ENCODE measurements at regions not wholly inside any gene's neighbourhood (a gene's known extent, or its start where the extent isn't known, plus 50 kb on each side); places are given as distances from the start of the nearest gene placed in this dataset.

GRCh38 chr17:33933576-33933975, 321.5 kb upstream of the CCL2 start:
- Histone ChIP-seq H3K9me3 (ENCODE audit: low read length) (no peaks in the 10 kb centered on the region), H3K4me3 (replicated peaks in 1 of 3; ENCODE audit: insufficient read depth in 1 of 3, low read depth in 2 of 3, low read length in 3 of 3) (no peak overlapping the region), H3K79me2 (ENCODE audit: insufficient read depth, low read length) (no peaks in the 10 kb centered on the region), H2AFZ (ENCODE audit: low read length) (no peak overlapping the region), H3K4me2 (ENCODE audit: low read depth, low read length) (no peak overlapping the region), H3K9ac (ENCODE audit: insufficient read depth, low read depth, low read length) (no peak overlapping the region), H3K27ac (ENCODE audit: extremely low read length, insufficient read depth, low read length) (no peak overlapping the region), H3K36me3 (replicated peaks in 1 of 2; ENCODE audit: control insufficient read depth in 1 of 2, insufficient read depth in 2 of 2, low read length in 2 of 2) (no peaks in the 10 kb centered on the region), H3K27me3 (ENCODE audit: control insufficient read depth in 1 of 2, insufficient read depth in 2 of 2, low read length in 2 of 2) (peaks cover 0 to 5% of the 10 kb centered on the region in 2 experiments; a peak in 2 of 5 replicates), H4K20me1 (ENCODE audit: insufficient read depth, low read length) (no peaks in the 10 kb centered on the region), H3K4me1 (ENCODE audit: insufficient read depth, low read length) (no peaks in the 10 kb centered on the region)
- ChIA-PET CTCF (ENCODE audit: low intra/inter-chr PET ratio, low total read pairs) (no interaction called here), POLR2A (no interaction called here)
- 31% methylated on average over 4 of the region's 5 CpGs for WGBS (ENCODE audit: low lambda C conversion rate)
- BruUV-seq (replicated peaks) = no TSS peak
- DNase-seq (ENCODE audit: low spot score) (no peak), FAIRE-seq (no peak), ATAC-seq (no peak)
- TF ChIP-seq ZNF503 (CRISPR knock-in tag; IDR thresholded peaks at IDR 0.05) = no peak
- no peak for TF ChIP-seq FLYWCH1 (CRISPR knock-in tag; IDR thresholded peaks at IDR 0.05)
- no peak for TF ChIP-seq REST (IDR thresholded peaks at IDR 0.05; ENCODE audit: borderline replicate concordance in 1 of 2, low read depth in 1 of 2, low read length in 2 of 2)
- no peak for TF ChIP-seq ZNF20 (CRISPR knock-in tag; IDR thresholded peaks at IDR 0.05)
- TF ChIP-seq ZNF431 (CRISPR knock-in tag; IDR thresholded peaks at IDR 0.05; ENCODE audit: borderline replicate concordance, low read depth) = no peak
- TF ChIP-seq TRIM22 (IDR thresholded peaks at IDR 0.05) = no peak
- no peak for TF ChIP-seq ZNF432 (CRISPR knock-in tag; IDR thresholded peaks at IDR 0.05; ENCODE audit: borderline replicate concordance)
- TF ChIP-seq HOXD1 (CRISPR knock-in tag; IDR thresholded peaks at IDR 0.05) = no peak
- no peak for TF ChIP-seq ZNF7 (CRISPR knock-in tag; IDR thresholded peaks at IDR 0.05)
- no peak for TF ChIP-seq ZNF264 (CRISPR knock-in tag; IDR thresholded peaks at IDR 0.05)
- TF ChIP-seq PHB2 (IDR thresholded peaks at IDR 0.05; ENCODE audit: partially characterized antibody) = no peak
- no peak for TF ChIP-seq SMARCC2 (IDR thresholded peaks at IDR 0.05)
- TF ChIP-seq MXD4 (CRISPR knock-in tag; IDR thresholded peaks at IDR 0.05) = no peak
- no peak for TF ChIP-seq ZNF580 (CRISPR knock-in tag; IDR thresholded peaks at IDR 0.05; ENCODE audit: borderline replicate concordance, low read depth)
- TF ChIP-seq KDM3A (CRISPR knock-in tag; IDR thresholded peaks at IDR 0.05; ENCODE audit: low read depth) = no peak
- TF ChIP-seq ZBTB2 (CRISPR knock-in tag; IDR thresholded peaks at IDR 0.05; ENCODE audit: low read depth) = no peak
- no peak for TF ChIP-seq ZNF878 (CRISPR knock-in tag; IDR thresholded peaks at IDR 0.05)
- no peak for TF ChIP-seq IKZF4 (CRISPR knock-in tag; IDR thresholded peaks at IDR 0.05; ENCODE audit: borderline replicate concordance, low read depth, not compliant biosample characterization)
- in situ Hi-C loops (cut with HindIII; ENCODE audit: extremely low pct_ligation_motif_present, low pct_unique_long_range_greater_than_20kb) (no loop called here), intact Hi-C loops (cut with micrococcal nuclease; ENCODE audit: unreplicated experiment) (no loop called here)

Data from HepG2 (cell line).